ENCODE measurements at regions not wholly inside any gene's neighbourhood (a gene's known extent, or its start where the extent isn't known, plus 50 kb on each side); places are given as distances from the start of the nearest gene placed in this dataset.
"Not testable (repeated sequence)": the region's sequence is repeated elsewhere in the genome, so short reads cannot be mapped to it uniquely, and the experiment has no call there.

DNA sequence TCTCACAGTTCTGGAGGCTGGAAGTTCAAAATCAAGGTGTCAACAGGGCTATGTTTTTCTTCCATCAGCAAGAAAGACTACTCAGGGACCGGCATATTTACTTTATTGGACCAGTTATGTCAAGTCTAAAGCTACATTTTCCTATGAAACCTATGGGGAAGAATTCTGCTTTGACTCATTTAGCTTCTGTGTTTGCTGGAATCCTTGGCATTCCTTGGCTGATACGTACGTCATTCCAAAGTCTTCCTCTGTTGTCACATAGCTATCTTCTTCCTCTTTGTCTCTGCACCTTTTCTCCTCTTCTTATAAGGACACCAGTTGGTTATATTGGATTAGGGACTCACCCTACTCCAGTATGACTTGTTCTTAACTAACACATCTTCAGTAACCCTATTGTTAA, 137.4 kb upstream of the FBXO11 start:
- DNase-seq (ENCODE audit: low read depth in 2 of 2) = no peak

GRCh38 chr2:48045613-48046012, 139.3 kb upstream of the FBXO11 start:
- no peak for DNase-seq (ENCODE audit: low read depth in 2 of 2)

DNA sequence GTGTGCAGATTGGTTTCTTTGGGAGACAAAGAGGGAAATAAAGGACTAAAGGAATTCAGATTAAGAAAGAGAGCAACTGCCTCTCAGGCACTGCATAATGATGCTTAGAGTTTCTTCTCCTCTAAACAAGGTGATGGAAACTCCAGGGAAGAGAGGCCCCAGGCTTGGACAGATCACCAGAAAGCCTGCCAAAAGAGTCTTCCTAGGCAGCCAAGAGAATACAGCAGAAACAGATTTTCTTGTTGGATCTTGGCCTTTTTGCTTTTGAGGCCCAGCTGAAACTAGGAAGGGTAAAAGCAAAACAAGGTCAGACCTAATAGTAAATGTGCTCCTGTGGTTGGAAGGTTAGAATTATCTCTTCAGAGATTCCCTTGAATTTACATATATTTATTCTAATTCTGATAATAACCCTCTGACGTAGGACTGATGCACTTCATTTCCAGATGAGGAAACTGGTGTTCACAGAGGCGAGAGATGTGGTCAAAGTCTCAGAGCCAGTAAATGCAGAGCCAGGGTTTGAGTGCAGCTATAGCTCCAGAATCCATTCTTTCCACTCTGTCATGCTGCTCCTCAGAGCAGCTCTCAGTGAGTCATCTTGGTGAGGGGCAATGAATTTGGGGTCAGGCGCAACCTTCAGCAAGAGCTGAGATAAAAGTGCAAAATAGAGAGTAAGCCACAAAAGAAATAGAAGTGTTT, 142.3 kb upstream of the FBXO11 start:
- DNase-seq (ENCODE audit: low read depth in 2 of 2) = no peak

DNA sequence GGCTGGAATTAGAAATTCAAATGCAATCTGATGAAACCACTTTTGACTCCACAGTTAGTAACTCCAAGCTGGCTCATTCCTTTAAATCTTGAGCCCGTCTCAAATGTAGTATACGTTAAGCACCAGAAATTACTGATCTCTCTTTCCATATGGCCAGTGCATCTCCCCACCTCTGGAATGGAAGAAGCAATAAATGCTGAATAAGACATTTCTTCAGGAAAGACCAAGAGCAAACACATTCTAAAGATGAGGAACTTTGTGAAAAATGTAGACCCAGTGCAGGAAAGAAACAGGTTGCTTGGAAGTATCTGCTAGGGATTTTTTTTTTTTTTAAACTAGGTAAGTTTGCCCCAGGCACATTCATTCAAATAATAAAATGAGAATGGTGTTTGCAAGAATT, 143.1 kb upstream of the FBXO11 start:
- no peak for DNase-seq (ENCODE audit: low read depth in 2 of 2)

DNA sequence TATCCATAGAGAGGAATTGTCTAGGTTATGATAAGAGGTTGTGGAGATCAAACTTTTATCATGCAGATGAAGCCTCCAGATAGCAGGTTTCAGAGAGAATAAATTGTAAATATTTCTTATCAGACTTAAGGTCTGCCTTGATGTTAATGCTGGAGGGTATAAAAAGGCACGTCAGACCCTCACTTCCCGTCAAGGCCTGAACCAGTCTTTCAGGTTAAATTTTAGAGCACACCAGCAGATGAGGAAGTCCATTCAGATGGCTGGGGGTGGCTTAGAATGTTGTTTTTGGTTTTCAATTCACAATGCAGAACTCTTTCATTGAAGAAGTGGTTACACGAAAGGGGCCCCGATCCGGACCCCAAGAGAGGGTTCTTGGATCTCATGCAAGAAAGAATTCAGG, 144.4 kb upstream of the FBXO11 start:
- no peak for DNase-seq (ENCODE audit: low read depth in 2 of 2)

DNA sequence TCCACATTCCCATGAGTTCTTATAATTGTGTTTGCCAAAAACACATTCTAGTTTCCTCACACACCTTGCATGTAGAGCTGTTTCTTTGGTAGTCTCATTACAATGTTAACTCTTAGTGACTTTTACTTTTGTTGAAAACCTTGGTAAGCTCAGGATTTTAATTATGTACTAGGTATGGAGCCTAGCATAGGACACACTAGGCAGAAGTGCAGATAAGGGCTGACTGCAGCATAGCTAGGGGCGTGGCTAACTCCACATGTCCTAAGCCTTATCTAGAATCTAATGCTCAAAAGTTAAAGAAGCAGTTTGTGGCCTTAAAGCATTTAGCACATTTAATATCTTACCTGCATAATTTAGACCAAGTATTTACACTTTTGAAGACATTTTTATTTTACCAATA, 153.7 kb upstream of the FBXO11 start:
- DNase-seq (ENCODE audit: low read depth in 2 of 2) = no peak

- DNase-seq (ENCODE audit: low read depth in 2 of 2) = not testable (repeated sequence)
Measured at GRCh38 chr2:48061656-48062055, 155.4 kb upstream of the FBXO11 start.

DNA sequence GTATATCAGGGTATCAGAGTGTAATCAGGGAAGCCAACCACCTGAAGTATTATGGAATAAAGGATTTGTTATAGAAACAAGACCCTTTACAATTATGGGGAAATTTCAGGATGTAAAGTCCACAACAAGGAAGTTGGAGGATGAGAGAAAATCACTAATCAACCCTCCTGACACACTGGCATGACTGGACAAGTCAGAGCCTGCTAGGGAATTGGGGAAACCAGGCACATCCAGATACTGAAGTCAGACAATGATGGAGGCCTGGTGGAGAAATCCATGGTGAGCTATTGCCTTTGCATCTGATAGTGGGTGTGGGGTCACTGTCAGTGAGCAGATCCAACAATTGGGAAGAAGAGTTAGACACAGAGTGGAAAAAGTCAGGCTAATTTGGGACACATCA, 158.8 kb upstream of the FBXO11 start:
- DNase-seq (ENCODE audit: low read depth in 2 of 2) = no peak

GRCh38 chr2:48066000-48066399, 159.7 kb upstream of the FBXO11 start:
- no peak for DNase-seq (ENCODE audit: low read depth in 2 of 2)

DNA sequence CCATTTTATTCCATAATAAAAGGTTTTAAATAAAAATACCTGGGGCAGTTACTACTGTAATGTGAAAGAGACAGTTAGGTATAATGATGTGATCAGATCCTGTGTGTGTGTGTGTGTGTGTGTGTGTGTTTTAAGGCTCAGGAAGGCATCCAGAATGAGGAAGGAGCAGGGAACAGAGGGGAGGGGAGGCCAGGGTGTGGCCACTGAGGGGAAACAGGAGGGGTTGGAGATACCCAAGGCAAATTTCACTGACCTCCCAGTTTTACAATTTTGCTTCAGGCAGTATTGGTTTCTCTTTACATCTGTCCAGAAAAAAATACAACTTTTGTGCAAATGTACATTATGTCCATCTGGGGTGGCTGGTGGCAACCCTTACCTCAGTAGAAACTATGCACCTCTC, 163.5 kb upstream of the FBXO11 start:
- DNase-seq (ENCODE audit: low read depth in 2 of 2) = no peak

GRCh38 chr2:48070415-48070814, 164.1 kb upstream of the FBXO11 start:
- no peak for DNase-seq (ENCODE audit: low read depth in 2 of 2)

DNA sequence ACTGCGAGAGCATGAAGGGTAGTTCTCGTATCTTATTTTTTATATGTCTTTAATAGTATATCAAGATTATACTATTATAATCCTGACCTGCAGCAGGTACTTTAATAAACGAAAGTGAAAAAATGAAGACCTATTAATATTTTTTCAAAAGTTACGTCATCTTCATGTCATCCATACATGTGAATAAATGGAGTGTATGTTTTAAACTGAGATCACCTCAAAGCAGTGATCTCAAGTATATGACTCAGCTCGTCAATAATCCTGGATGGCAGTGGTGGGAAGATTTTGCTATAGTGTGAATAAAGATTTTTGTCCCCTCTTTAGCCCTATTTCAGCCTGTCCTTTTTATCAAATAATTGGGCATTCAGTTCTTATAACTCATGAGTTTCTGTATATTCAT, 166.3 kb upstream of the FBXO11 start:
- no peak for DNase-seq (ENCODE audit: low read depth in 2 of 2)

DNA sequence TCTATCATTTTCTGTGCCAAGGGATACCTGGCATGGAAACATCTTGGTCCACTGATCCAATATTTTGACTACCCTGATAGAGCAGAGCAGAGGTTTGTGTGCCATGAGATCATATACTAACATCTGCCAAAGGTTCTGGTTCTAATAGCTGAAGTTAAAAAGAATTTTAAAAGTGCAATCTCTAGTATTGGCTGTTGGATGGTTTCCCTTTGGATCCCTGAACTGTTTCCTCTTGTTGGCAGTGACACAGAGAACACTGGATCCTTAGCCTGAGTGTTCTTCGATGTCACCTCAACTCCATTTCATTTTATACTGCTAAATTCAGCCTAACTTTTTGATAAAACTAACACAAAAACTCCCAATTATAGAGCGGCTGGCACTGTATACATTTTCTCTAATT, 169.3 kb upstream of the FBXO11 start:
- DNase-seq (ENCODE audit: low read depth in 2 of 2) = no peak

- DNase-seq (ENCODE audit: low read depth in 2 of 2) = no peak
Measured at GRCh38 chr2:48080534-48081316, 174.4 kb upstream of the FBXO11 start.

DNA sequence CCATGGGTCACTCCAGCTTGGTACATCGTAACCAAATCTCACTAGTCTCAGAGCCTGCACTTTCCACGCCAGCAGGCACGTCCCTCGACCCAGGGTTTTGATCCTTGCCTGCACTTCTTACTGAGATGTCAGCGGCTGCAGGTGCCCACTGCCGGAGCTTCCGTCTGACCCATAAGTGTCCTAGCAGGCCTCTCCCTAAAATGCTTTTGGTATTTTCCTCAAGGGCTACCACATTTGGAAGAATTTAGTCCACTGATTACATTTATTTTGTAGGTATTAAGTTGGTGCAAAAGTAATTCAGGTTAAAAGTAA, 175.0 kb upstream of the FBXO11 start:
- DNase-seq (ENCODE audit: low read depth in 2 of 2) = no peak

GRCh38 chr2:48085888-48086287, 179.6 kb upstream of the FBXO11 start:
- DNase-seq (ENCODE audit: low read depth in 2 of 2) = no peak

GRCh38 chr2:48088994-48089393, 182.7 kb upstream of the FBXO11 start:
- no peak for DNase-seq (ENCODE audit: low read depth in 2 of 2)

DNA sequence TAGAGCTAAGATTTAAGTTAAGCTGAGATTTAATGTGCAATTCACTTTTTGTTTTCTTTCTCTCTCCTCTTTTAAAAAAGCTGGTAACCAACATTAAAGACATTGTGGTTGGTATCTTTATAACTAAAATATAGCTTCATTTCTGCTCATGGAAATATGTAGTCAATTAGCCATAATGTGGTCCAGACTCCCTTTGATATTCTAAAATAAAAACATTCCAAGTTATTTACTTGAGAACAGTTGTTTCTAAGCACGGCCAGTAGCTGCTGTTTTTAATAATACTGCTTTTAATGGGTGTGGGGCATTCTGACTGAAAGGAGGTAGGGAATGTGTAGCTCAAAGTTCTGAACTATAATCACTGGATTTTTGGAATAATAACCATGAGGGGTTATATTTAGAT, 183.3 kb upstream of the FBXO11 start:
- no peak for DNase-seq (ENCODE audit: low read depth in 2 of 2)

GRCh38 chr2:48092846-48093803, 186.8 kb upstream of the FBXO11 start:
- no peak for DNase-seq (ENCODE audit: low read depth in 2 of 2)

GRCh38 chr2:48096765-48097164, 190.5 kb upstream of the FBXO11 start:
- not testable (repeated sequence) for DNase-seq (ENCODE audit: low read depth in 2 of 2)

DNA sequence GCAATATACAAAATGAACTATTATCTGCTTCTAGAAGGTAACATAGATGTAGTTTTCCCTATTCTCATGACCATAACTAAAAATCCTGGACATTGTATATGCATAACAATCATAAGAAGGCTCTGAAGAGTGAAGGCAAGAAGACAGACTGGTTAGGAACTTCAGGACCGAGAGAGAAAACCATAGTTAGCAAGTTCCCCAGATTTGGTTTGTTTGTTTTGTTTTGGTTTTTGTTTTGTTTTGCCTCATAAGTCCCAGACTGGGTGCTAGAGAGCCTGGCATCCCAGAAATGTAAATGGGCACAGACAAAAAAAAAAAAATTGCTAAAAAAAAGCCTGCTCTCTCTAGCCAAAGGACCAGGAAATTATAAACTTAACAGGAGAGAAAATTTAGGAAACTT, 192.2 kb upstream of the FBXO11 start:
- no peak for DNase-seq (ENCODE audit: low read depth in 2 of 2)

- no peak for DNase-seq (ENCODE audit: low read depth in 2 of 2)
Measured at GRCh38 chr2:48104418-48104817, 198.1 kb upstream of the FBXO11 start.

DNA sequence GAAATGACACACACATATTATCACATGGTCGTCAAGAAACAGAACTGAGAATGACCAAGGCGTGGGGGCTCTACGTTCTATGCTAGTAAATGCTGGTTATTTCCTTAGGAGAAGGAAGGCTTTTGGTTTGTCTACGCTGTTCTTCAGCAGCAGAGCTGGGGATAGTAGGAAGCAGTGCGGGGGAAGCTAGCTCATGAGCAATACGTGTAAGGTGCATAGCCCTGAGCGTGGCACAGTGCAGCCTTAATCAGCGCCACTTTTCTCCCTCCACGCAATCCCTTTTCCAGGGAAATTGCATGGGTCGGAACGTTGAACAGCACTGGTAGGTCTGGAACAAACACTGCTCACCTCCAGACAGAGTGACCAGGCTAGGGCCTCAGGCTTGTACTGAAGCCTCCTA, 199.6 kb upstream of the FBXO11 start:
- no peak for DNase-seq (ENCODE audit: low read depth in 2 of 2)

All from stimulated activated CD8-positive, alpha-beta memory T cell treated with anti-CD3 and anti-CD28 coated beads, Interleukin-15, amount 100 ng/mL, for 48 hours (primary cell).